ENCODE measurements at regions not wholly inside any gene's neighbourhood (a gene's known extent, or its start where the extent isn't known, plus 50 kb on each side); places are given as distances from the start of the nearest gene placed in this dataset.

DNA sequence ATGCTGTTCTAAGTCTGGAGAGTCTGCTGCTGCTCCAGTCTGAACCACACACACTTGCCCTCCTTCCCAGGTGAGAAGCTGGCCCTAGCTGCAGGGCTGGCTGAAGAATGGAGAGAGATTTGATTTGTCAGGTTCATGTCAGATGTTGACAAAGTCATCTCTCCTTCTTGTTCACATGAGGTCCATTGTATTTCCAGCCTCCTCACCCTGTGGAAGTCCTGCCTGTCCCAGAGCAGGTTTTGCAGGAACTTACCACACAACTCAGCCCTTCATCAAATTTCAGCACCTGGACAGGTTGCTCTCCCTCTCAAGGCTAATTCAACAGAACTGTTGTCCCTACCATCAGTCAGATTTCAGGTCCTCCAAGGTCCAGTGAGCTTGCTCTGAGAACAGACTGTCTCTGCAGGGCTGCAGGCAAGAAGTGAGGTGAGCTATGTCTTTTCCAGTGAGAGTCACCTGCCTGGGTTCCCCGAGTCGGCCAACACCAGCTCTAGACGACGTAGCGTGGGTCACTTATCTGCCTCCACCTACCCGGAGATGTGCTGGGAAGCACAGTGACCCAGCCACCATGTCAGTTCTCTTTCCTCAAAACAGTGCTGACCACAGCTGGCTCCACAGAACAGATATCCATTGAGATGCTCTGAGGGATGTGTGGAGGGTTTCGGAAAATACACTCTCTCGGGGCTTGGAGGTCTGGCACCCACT is 58.0 kb upstream of the CD93 start:
- TF ChIP-seq ZNF391 (tag by site-specific recombination; IDR thresholded peaks at IDR 0.05; ENCODE audit: borderline replicate concordance, low read depth) (no peak), ZNF155 (tag by site-specific recombination; IDR thresholded peaks at IDR 0.05) (no peak), ZNF184 (tag by site-specific recombination; IDR thresholded peaks at IDR 0.05) (no peak)
- TF ChIP-seq, protein P1, sequence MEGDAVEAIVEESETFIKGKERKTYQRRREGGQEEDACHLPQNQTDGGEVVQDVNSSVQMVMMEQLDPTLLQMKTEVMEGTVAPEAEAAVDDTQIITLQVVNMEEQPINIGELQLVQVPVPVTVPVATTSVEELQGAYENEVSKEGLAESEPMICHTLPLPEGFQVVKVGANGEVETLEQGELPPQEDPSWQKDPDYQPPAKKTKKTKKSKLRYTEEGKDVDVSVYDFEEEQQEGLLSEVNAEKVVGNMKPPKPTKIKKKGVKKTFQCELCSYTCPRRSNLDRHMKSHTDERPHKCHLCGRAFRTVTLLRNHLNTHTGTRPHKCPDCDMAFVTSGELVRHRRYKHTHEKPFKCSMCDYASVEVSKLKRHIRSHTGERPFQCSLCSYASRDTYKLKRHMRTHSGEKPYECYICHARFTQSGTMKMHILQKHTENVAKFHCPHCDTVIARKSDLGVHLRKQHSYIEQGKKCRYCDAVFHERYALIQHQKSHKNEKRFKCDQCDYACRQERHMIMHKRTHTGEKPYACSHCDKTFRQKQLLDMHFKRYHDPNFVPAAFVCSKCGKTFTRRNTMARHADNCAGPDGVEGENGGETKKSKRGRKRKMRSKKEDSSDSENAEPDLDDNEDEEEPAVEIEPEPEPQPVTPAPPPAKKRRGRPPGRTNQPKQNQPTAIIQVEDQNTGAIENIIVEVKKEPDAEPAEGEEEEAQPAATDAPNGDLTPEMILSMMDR (tag by site-specific recombination; IDR thresholded peaks at IDR 0.05): no peak
- TF ChIP-seq, protein P2, sequence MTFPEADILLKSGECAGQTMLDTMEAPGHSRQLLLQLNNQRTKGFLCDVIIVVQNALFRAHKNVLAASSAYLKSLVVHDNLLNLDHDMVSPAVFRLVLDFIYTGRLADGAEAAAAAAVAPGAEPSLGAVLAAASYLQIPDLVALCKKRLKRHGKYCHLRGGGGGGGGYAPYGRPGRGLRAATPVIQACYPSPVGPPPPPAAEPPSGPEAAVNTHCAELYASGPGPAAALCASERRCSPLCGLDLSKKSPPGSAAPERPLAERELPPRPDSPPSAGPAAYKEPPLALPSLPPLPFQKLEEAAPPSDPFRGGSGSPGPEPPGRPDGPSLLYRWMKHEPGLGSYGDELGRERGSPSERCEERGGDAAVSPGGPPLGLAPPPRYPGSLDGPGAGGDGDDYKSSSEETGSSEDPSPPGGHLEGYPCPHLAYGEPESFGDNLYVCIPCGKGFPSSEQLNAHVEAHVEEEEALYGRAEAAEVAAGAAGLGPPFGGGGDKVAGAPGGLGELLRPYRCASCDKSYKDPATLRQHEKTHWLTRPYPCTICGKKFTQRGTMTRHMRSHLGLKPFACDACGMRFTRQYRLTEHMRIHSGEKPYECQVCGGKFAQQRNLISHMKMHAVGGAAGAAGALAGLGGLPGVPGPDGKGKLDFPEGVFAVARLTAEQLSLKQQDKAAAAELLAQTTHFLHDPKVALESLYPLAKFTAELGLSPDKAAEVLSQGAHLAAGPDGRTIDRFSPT (tag by site-specific recombination; IDR thresholded peaks at IDR 0.05): no peak
